ENCODE measurements at regions not wholly inside any gene's neighbourhood (a gene's known extent, or its start where the extent isn't known, plus 50 kb on each side); places are given as distances from the start of the nearest gene placed in this dataset.

- Mint-ChIP-seq H3K4me3 (no peak overlapping the region), H3K27ac (no peak overlapping the region), H3K9me3 (ENCODE audit: insufficient read depth) (no peaks in the 10 kb centered on the region), H3K27me3 (peaks cover 8% of the 10 kb centered on the region), H3K4me1 (no peaks in the 10 kb centered on the region)
- CTCF ChIA-PET = no interaction called here
- DNase-seq (no peak), ATAC-seq (ENCODE audit: low read depth) (no peak)
- no peaks in the 10 kb centered on the region for H4K20me1 ChIP-seq (ENCODE audit: control insufficient read depth, insufficient read depth, low read length, poor library complexity, severe bottlenecking)
- no peak overlapping the region for H3K27ac ChIP-seq (ENCODE audit: low read length in 2 of 2)
- intact Hi-C loops (cut with micrococcal nuclease) = no loop called here
- H3K4me1 ChIP-seq (ENCODE audit: control insufficient read depth in 2 of 2, insufficient read depth in 2 of 2, low read length in 2 of 2) = no peaks in the 10 kb centered on the region
- no peaks in the 10 kb centered on the region for H3K36me3 ChIP-seq (replicated peaks in 1 of 2; ENCODE audit: control extremely low read depth in 1 of 2, control insufficient read depth in 1 of 2, extremely low read depth in 1 of 2, insufficient read depth in 2 of 2, low read length in 1 of 2)
- no peak overlapping the region for H2AFZ ChIP-seq (ENCODE audit: insufficient read depth, low read depth, low read length, poor library complexity, severe bottlenecking)
- H3K79me2 ChIP-seq (ENCODE audit: control insufficient read depth, insufficient read depth, low read length) = no peaks in the 10 kb centered on the region
- H3K9ac ChIP-seq (ENCODE audit: low read length) = no peak overlapping the region
- no peak overlapping the region for H3K4me2 ChIP-seq (replicated peaks; ENCODE audit: low read depth, low read length, poor library complexity, severe bottlenecking)
- WGBS (ENCODE audit: insufficient coverage) = 94% methylated on average over 2 of the region's 2 CpGs
- no peaks in the 10 kb centered on the region for H3K9me3 ChIP-seq (ENCODE audit: control extremely low read depth in 1 of 3, control insufficient read depth in 2 of 3, insufficient read depth in 1 of 3, low read length in 2 of 3)
- H3K4me3 ChIP-seq (ENCODE audit: control extremely low read depth in 1 of 5, extremely low read depth in 1 of 5, insufficient read depth in 1 of 5, low read depth in 2 of 5, low read length in 4 of 5) = no peak overlapping the region
- H3K27me3 ChIP-seq (replicated peaks in 1 of 4; ENCODE audit: control extremely low read depth in 1 of 4, control insufficient read depth in 3 of 4, insufficient read depth in 4 of 4, low read length in 3 of 4) = no peaks in the 10 kb centered on the region
- POLR2A ChIA-PET = no interaction called here
- TF ChIP-seq EZH2 (IDR thresholded peaks at IDR 0.05; ENCODE audit: borderline replicate concordance, insufficient read depth, low read depth, low read length, poor library complexity, severe bottlenecking) = no peak
- no peak for TF ChIP-seq CTCF (IDR thresholded peaks at IDR 0.05)
These were observed 128.1 kb upstream of the SLIT3 start for GRCh38 chr5:169429044-169429443.

DNA sequence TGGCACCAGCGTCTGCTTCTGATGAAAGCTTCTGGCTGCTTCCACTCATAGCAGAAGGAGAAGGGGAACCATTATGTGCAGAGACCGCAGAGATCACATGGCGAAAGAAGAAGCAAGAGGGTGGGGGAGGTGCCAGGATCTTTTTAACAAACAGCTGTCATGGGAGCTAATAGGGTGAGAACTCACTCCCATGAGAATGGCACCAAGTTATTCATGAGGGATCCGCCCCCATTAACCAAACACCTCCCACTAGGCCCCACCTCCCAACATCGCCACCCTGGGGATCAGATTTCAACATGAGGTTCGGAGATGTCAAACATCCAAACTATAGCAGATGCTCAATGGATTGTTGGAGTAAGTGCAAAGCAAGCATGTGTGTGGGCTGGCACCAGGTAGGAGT lies 125.8 kb upstream of the SLIT3 start:
- ATAC-seq (ENCODE audit: low read depth) (no peak), DNase-seq (no peak)
- H3K9me3 Mint-ChIP-seq (ENCODE audit: insufficient read depth) = no peaks in the 10 kb centered on the region
- Histone ChIP-seq H2AFZ (ENCODE audit: insufficient read depth, low read depth, low read length, poor library complexity, severe bottlenecking) (no peak overlapping the region), H3K36me3 (replicated peaks in 1 of 2; ENCODE audit: control extremely low read depth in 1 of 2, control insufficient read depth in 1 of 2, extremely low read depth in 1 of 2, insufficient read depth in 2 of 2, low read length in 1 of 2) (no peaks in the 10 kb centered on the region), H3K79me2 (ENCODE audit: control insufficient read depth, insufficient read depth, low read length) (no peaks in the 10 kb centered on the region), H3K9me3 (ENCODE audit: control extremely low read depth in 1 of 3, control insufficient read depth in 2 of 3, insufficient read depth in 1 of 3, low read length in 2 of 3) (no peaks in the 10 kb centered on the region), H3K27me3 (replicated peaks in 1 of 4; ENCODE audit: control extremely low read depth in 1 of 4, control insufficient read depth in 3 of 4, insufficient read depth in 4 of 4, low read length in 3 of 4) (no peaks in the 10 kb centered on the region), H3K27ac (ENCODE audit: low read length in 2 of 2) (no peak overlapping the region), H3K4me1 (ENCODE audit: control insufficient read depth in 2 of 2, insufficient read depth in 2 of 2, low read length in 2 of 2) (no peaks in the 10 kb centered on the region), H3K9ac (ENCODE audit: low read length) (no peak overlapping the region), H3K4me2 (replicated peaks; ENCODE audit: low read depth, low read length, poor library complexity, severe bottlenecking) (no peak overlapping the region), H3K4me3 (ENCODE audit: control extremely low read depth in 1 of 5, extremely low read depth in 1 of 5, insufficient read depth in 1 of 5, low read depth in 2 of 5, low read length in 4 of 5) (no peak overlapping the region), H4K20me1 (ENCODE audit: control insufficient read depth, insufficient read depth, low read length, poor library complexity, severe bottlenecking) (no peaks in the 10 kb centered on the region)
- no peaks in the 10 kb centered on the region for H3K27me3 Mint-ChIP-seq
- no peak overlapping the region for H3K4me3 Mint-ChIP-seq
- intact Hi-C loops (cut with micrococcal nuclease) = no loop called here
- ChIA-PET POLR2A (no interaction called here), CTCF (no interaction called here)
- WGBS (ENCODE audit: insufficient coverage) = 100% methylated on average over 1 of the region's 6 CpGs
- H3K27ac Mint-ChIP-seq = no peak overlapping the region
- TF ChIP-seq CTCF (IDR thresholded peaks at IDR 0.05) (no peak), EZH2 (IDR thresholded peaks at IDR 0.05; ENCODE audit: borderline replicate concordance, insufficient read depth, low read depth, low read length, poor library complexity, severe bottlenecking) (no peak)
- H3K4me1 Mint-ChIP-seq = no peaks in the 10 kb centered on the region

Data from B cell (primary cell).